Putamen (tissue), 1 donor: ENCODE measurements at regions not wholly inside any gene's neighbourhood (a gene's known extent, or its start where the extent isn't known, plus 50 kb on each side); places are given as distances from the start of the nearest gene placed in this dataset.
"Not testable (repeated sequence)": the region's sequence is repeated elsewhere in the genome, so short reads cannot be mapped to it uniquely, and the experiment has no call there.

Experiments used
- DNase-seq: peaks from one replicate; pipeline ENCODE4 v3.0.0-alpha.2; 2016; ENCODE audit warnings: low spot score

DNA sequence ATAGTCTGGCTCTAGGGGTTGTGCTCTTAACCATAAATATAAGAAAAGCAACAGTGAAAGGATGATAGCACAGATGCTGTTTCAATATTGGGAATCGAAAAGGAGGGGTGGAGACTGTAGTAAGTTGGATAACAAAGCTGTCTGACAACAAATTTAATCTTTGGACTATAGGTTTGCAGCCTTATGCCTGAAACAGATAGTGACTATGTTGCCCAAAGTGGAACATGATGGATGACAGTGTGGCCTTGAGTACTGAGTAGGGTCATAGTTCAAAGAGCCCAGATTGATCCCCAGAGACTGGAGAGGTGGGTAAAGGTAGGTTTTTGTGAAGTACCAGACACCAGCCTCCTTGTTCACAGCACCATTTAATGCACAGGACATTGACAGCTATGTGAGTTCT is 144.0 kb upstream of the PALMD start:
- no peak for DNase-seq

DNA sequence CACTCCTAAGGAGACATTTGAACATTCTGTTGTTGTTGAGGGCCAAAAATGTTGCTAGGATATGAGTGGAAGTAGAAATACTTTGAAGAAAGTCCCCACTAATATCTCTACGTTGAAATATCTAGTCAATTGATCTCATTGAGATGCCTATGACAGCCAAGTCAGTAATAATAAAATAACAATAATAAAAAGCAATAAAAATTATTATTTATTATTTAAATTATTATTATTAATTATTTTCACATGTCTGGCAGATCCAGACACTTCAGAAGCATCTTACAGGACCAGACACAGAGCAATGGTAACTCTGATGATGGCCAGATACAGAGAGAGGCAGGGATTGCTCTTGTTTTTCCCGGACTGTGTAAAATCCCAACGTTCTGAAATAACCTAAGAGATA is 143.5 kb upstream of the PALMD start:
- DNase-seq = no peak

DNA sequence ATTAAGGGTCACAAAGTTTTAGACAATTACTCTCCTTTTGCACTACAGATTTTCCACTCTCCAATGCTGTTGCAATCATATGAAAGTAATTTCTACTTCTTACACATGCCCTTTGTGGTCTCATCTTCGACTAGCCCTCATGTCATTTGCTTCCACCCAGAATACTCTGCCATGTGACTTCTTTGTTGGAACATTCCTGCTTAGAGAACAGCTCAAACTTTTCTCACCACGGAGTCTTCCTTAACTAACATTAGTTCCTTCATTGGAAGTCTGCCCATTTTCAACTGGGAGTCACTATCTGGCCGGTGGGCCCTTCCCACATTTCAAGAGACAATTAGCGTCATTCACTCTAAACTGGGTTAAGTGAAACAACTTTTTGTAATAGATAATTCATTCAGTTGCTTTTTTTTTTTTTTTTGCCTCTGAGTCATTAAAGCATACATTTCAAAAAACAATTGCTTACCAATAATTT is 142.6 kb upstream of the PALMD start:
- no peak for DNase-seq

DNA sequence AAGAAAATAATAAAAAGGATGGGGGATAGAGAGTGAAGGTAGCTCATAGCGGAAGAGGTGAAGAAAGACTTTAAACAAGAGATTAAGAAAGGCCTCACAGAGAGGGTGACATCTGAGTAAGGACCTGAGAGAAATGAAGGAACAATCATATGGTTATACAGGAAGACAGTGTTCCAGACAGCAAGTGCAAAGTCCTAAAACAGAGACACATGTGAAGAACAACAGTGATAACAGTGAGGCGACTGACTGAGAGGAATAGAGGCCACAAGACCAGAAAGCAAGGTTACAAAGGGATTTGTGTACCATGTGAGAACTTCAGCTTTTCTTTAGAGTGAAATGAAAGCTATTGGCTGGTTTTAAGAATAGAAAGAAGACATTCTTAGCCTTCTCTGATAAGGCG is 141.6 kb upstream of the PALMD start:
- no peak for DNase-seq

DNA sequence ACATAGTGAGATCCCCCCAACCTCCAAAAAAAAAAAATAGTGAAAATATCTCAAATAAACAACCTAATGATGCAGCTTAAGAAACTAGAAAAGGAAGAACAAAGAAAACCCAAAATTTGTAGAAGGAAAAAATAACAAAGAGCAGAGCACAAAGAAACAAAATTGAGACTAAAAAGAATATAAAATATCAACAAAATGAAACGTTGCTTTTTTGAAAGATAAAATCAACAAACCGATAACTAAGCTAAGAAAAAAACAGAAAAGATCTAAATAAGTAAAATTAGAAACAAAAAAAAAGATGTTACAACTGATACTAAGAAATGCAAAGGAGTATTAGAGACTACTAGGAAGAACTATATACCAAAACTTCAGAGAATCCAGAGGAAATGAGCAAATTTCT is 139.3 kb upstream of the PALMD start:
- no peak for DNase-seq

DNA sequence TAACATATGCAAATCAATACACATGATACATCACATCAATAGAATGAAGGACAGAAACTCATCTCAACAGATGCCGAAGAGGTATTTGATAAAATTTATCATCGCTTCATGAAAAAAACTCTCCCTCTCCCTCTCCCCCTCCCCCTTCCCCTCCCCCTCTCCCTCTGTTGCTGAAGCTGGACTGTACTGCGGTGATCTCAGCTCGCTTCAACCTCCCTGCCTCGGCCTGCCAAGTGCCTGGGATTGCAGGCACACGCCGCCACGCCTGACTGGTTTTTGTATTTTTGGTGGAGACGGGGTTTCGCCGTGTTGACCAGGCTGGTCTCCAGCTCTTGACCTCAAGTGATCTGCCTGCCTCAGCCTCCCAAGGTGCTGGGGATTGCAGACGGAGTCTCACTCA is 138.5 kb upstream of the PALMD start:
- DNase-seq = not testable (repeated sequence)

DNA sequence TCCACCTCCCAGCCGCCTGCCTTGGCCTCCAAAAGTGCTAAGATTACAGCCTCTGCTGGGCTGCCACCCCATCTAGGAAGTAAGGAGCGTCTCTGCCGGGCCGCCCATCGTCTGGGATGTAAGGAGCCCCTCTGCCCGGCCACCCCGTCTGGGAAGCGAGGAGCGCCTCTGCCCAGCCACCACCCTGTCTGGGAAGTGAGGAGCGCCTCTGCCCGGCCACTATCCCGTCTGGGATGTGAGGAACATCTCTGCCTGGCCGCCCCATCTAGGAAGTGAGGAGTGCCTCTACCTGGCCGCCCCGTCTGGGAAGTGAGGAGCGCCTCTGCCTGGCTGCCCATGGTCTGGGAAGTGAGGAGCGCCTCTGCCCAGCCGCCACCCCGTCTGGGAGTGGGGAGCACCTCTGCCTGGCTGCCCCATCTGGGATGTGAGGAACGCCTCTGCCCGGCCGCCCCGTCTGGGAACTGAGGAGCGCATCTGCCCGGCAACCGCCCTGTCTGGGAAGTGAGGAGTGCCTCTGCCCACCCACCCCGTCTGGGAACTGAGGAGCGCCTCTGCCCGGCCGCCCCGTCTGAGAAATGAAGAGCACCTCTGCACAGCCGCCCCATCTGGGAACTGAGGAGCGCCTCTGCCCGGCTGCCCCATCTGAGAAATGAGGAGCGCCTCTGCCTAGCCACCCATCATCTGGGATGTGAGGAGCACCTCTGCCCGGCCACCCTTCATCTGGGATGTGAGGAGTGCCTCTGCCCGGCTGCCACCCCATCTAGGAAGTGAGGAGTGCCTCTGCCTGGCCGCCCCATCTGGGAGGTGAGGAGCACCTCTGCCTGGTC is 137.8 kb upstream of the PALMD start:
- no peak for DNase-seq

DNA sequence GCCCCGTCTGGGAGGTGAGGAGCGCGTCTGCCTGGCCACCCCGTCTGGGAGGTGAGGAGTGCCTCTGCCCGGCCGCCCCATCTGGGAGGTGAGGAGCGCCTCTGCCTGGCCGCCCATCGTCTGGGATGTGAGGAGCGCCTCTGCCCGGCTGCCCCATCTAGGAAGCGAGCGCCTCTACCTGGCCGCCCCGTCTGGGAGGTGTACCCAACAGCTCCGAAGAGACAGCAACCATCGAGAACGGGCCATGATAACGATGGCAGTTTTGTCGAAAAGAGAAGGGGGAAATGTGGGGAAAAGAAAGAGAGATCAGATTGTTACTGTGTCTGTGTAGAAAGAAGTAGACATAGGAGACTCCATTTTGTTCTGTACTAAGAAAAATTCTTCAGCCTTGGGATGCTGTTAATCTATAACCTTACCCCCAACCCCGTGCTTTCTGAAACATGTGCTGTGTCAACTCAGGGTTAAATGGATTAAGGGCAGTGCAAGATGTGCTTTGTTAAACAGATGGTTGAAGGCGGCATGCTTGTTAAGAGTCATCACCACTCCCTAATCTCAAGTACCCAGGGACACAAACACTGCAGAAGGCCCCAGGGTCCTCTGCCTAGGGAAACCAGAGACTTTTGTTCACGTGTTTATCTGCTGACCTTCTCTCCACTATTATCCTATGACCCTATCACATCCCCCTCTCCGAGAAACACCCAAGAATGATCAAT is 137.0 kb upstream of the PALMD start:
- not testable (repeated sequence) for DNase-seq

DNA sequence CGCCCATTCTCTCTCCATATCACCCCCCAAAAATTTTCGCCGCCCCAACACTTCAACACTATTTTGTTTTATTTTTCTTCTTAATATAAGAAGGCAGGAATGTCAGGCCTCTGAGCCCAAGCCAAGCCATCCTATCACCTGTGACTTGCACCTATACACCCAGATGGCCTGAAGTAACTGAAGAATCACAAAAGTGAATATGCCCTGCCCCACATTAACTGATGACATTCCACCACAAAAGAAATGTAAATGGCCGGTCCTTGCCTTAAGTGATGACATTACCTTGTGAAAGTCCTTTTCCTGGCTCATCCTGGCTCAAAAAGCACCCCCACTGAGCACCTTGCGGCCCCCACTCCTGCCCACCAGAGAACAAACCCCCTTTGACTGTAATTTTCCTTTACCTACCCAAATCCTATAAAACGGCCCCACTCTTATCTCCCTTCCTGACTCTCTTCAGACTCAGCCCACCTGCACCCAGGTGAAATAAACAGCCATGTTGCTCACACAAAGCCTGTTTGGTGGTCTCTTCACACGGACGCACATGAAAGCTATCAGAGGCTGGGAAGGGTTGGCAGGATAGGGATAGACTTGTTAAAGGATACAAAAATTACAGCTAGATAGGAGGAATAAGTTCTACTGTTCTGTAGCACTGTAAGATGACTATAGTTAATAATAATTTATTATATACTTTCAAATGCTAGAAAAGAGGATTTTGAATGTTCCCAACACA is 130.9 kb upstream of the PALMD start:
- not testable (repeated sequence) for DNase-seq

DNA sequence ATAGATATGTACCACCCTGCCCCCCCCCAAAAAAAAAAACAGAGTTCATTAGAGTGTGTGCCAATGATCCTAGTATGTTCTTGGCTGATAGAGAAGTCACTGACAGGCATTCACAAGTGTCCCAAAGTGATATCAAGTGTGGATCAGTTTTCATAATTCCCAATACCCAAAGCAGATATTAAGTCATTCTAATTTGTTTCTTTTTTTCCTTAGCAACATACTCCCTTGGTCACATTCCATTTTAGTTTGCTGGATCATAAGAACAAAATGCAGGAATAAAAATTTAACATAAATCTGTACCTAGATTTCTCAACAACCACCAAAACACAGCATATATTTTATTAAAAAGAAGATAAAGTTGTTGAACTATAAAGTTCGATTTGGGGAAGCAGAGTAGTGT is 129.8 kb upstream of the PALMD start:
- no peak for DNase-seq

DNA sequence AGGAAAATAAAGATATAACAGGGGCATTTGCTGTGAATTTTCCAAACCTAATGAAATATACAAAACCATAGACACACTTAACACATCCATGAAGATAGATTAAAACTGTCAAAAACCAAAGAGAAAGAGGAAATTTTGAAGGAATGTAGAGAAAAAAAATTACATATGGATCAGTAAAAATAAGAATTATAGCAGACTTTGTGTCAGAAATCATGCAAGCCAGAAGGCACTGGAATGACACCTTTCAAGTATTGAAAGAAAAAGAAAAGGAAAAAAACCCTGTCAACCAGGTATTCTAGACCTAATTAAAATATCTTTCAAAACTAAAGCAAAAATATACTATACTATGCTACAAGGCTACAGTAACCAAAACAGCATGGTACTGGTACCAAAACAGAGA is 125.8 kb upstream of the PALMD start:
- DNase-seq = no peak

DNA sequence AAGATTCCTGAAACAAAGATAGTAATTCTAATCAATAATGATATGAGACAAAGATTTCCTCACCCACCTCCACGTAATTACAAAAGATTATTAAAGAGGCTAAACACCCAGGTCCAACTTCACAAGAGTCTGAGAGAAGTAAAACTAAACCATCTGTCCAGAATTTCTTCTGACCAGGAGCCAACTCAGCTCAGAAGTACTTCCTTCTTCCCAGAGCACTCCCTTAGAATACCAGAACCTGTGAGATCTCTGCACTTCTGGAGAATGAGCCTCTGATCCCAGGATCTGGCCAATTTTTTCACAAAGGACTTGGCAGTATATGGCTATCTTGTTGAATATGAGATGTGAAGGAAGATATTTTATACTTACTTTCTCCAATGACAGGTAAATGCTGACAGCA is 120.6 kb upstream of the PALMD start:
- DNase-seq = no peak

DNA sequence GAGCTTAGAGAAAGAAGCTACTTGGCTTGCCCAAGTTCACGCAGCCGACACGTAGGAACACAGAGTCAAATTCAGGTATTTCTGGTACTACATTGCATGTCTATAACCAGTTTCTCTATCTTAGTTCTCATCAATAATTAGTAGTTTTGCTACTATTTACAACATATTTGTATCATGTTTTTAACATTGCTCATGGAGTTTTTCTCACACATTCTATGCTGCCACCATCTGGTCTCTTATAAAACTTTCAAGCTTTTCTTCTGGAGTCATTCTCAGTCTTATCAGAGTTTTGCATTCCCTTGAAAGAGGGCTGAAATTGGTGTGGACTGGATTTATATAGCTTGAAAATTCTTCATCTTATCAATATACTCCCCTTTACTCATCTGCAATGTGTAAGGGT is 118.8 kb upstream of the PALMD start:
- DNase-seq = no peak

DNA sequence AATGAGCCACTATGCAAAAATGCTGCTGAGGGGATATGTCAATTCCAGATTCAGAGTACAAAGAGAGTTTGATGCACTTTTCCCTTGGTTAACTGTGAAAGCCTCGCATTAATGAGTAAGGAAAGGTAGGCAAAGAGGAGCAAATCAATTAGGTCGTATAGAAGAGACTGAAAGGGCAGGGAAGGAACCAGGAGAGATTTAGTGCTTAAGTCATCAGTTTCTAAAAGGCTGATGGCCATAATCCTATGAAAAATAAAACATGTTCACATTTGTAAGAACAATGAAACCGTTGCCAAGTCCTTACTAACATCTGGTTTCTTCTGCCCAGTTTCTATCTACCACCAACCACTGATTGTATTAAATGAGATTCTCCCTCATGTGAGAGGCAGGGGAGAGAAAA is 118.4 kb upstream of the PALMD start:
- no peak for DNase-seq

DNA sequence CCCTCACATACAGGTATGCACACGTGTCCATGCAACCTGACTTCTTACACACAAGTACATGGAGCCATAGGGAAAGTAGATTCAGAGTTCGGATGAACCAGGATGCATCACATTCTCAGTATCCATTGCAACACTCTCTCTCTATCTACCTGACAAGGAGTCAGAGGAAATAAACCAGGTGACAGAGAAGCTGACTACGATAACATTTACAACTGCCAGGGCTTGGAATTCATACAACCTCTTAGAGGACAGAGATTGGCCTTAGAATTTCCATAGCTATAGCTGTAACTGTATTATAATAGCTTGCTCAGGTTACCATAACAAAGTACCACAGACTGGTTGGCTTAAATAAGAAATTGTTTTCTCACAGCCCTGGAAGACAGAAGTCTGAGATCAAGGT is 116.9 kb upstream of the PALMD start:
- DNase-seq = no peak

DNA sequence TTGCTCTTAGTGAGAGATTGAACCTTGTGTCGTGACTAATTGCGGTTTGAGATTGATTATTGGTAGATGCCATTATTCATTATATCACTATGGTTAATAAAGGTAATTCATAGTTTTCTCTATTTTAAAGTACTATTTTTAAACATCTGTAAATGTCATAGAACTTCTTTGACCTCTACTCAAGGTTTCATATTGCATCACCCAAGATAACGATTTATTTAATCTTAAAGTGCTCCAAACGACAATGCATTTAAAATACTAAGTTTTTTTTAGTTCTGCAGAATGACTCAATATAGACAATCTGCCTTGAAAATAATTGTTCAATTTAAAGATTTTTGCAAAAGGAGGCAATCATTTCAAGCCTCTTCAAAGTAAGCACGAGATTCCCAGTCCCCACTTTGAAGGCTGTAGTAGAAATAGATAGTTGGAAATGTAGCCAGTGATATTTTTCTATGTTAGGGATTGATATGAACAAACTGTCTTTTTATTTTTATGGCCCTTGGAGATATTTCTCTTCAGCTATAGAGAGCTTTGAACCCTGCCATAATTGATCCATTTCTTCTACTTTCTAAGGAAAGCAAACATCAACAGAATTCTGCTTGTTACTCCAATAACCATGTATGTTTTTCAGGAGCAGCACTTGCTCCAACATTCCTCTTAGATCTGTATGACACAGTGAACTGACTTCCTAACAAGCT is 114.2 kb upstream of the PALMD start:
- no peak for DNase-seq

DNA sequence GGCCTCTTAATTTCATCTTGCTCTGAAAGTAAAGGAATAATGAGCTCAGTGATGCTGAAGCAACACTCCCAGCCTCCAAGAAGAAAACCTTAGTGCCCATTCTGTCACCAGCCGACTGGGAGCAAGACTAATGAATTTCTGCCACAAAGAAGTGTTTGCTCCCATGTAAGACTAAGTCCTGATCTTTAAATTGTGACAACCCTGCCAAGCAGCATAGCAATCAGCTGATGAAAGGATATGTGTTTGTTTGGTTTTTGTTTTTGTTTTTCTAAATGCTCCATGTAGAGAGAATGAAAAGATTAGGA is 113.7 kb upstream of the PALMD start:
- DNase-seq = no peak

DNA sequence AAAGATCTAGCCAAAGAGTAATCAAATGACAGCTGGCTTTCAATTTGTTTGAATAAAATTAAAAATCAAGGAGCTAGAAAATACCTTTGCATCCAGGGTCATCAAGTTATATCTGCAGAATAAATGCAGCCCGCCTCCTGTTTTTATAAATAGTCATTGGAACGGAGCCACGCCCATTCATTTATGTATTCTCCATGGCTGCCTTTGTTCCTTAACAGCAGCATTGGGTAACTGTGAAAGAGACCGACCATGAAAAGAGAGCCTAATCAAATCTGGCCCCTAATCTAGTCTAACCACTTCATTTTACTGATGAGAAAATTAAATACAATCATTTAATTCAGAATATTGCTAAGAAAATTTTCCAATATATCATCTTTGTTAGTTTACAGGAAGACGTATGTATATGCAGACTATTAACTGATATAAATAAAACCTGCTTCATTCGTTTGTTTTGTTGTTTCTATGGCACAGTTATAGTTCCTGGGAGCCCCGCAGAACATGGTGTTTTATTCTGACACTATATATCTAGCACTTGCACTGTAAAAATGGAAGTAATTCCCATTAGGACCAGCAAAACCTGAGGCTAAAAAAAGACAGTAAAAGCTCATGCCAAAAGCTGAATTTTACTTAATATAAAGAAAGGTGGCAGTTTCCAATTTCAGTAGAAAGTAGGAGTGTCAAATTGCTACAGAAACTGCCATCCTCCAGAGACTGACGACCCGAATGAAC is 111.8 kb upstream of the PALMD start:
- DNase-seq = no peak

DNA sequence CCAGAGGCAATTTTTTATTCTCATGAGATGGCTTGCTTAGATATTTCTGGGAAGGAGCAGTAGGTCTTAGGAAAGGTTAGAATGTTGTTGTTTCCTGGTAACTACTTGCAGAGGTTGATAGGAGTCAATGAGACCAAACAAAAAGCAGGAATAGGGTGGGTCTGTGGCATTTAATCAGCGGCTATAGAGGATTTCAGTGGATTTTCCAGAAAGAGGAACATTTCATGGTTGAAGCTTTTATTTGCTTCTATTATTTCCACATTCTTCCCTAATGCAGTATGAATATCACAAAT is 111.3 kb upstream of the PALMD start:
- DNase-seq = no peak

DNA sequence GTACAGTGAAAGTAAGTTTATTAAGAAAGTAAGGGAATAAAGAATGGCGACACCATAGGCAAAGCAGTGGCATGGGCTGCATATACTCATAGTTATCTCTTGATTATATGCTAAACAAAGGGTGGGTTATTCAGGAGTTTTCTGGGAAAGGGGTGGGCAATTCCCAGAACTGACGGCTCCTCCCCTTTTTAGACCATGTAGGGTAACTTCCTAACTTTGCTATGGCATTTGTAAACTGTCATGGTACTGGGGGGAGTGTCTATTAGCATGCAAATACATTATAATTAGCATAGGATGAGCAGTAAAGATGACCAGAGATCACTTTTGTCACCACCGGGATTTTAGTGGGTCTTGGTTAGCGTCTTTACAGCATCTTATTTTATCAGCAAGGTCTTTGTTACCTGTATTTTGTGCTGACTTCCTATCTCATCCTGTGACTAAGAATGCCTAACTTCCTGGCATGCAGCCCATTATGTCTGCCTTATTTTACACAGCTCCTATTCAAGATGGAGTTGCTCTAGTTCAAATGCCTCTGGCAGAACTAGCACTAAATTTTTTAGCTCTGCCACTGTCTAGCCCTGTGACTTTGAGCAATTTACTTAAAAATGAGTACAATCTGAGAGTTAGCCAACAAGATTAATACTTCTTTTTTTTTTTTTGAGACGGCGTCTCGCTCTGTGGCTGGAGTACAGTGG is 110.3 kb upstream of the PALMD start:
- DNase-seq = no peak

DNA sequence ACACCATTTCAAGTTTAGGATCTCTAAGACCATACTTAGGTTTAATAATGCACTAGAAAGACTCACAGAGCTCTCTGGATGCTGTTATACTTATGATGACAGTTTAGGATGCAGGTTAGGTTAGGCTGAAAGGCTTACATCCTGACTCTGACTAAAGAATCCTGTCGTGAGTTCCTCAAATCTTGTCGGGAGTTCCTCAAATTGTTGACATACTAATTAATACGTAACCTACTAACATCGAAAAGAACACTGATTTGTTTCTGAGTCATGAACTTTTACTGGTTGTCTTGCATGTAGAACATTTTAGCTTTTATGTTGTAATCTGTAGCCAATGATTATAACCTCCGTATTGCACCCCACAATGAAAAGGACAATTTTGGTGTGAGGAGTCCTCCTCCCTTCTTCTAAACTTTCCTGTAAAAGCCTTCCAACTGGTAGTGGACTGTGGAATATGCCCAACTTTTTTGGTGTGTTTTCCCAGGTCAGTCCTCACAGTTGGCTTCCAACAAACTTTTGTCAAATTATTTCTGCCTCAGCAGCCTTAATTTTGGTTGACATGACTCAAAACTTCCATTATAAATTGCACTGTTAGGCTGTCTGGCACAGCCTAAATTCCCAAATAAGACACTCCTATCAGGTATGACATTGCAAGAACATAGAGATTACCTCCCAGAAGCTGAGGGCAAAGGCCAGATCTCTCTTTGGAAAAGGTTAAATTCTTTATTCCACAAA is 107.9 kb upstream of the PALMD start:
- DNase-seq = no peak
